ENCODE measurements at regions not wholly inside any gene's neighbourhood (a gene's known extent, or its start where the extent isn't known, plus 50 kb on each side); places are given as distances from the start of the nearest gene placed in this dataset.

GRCh38 chr14:71658261-71658860, 273.9 kb upstream of the RGS6 start:
- DNase-seq = no peak

DNA sequence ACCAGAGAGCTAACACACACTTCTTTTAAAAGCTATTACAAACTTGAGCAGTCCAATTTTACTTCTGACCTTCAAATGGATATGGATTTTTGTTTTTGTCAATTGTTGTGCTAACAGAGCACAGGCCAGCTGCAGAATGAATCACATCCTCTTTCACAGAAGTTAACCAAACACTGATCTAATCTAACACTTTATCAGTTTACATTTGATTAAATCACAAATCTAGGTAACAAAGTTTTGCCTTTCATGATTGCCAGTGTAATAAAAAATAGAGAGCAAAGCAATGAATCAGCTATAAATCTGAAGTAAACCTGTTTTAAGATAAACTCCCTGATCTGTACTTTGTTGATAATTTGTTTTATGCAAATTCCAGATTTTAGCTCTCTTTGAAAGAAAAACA, 273.1 kb upstream of the RGS6 start:
- no peak for DNase-seq

DNA sequence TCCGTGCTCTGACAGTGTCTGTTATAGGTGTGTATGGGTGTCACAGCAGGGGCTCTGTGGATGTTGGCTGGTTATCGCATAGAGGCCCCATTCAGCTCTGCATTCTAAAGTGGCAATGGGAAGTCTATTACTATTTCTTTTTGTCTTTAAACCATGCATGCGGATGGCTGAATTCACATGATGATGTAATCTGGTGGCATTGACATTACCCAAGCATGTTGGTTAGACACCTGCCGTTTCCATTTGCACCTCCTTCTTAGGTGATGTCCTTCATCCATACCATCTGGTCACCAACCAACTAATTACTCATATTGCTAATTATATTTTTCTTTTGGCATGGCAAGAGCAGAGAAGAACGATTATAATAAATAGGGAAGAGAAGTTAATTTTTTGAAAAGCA, 270.8 kb upstream of the RGS6 start:
- DNase-seq = no peak

DNA sequence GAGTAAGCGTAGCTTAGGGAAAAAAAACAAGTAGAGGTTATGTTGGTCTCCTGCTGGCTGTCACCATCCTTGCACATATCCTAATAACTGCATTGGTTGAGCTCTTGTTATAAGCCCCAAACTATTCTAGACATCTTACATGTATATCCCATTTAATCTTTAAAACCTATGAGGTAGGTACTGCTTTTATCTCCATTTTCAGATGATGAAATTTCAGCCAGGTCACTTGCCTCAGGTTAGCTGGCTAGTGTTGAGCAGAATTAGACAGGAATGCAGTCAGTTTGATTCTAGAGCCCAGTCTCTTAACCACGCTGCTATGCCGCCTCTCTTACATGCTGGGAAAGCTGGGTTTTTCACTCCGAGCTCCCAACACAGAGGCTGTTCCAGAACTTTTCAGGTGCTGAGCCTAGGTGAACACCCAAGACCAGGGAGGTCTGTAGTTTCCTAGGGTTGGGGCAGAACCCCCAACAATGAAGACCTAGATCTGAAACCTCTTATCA, 269.9 kb upstream of the RGS6 start:
- no peak for DNase-seq

DNA sequence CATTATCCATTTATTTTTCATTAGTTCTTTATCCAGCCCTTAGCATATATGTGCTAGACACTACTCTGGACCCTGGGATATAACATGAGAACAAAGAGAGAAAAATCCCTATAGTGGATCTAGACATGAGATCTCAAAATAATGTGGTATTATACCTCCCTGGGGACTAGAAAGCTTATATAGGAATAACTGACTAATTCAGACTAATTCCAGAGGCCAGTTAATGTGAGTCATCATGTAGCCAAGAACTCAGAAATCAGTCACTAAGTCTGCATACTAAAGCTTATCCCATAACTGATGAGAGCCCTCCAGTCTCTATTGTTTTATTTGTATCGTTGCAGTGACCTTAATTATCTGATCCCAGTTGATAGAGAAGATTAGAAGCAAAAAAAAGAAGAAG, 267.1 kb upstream of the RGS6 start:
- DNase-seq = no peak

DNA sequence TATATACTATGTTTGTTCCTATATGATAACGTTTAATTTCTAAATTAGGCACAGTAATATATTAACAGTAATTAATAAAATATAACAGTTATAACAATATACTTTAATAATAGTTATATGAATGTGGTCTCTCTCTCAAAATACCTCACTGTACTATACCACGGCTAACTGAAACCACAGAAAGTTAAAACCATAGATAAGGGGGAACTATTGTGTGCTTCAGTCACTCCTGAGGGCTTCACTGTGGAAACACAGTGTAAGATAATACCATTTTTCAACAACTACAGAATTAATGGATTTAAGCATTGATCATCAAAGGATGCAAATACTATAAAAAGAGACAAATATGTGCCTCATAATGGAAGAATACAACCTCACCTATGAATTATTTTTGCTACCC, 266.4 kb upstream of the RGS6 start:
- no peak for DNase-seq

GRCh38 chr14:71666571-71667145, 265.6 kb upstream of the RGS6 start:
- no peak for DNase-seq

- no peak for DNase-seq
Measured at GRCh38 chr14:71668186-71668912, 263.9 kb upstream of the RGS6 start.

- DNase-seq = no peak
Measured at GRCh38 chr14:71672596-71672995, 259.6 kb upstream of the RGS6 start.

- DNase-seq = no peak
Measured at GRCh38 chr14:71675126-71675899, 256.9 kb upstream of the RGS6 start.

GRCh38 chr14:71675900-71676287, 256.3 kb upstream of the RGS6 start:
- no peak for DNase-seq

GRCh38 chr14:71680736-71681387, 251.4 kb upstream of the RGS6 start:
- DNase-seq = no peak

DNA sequence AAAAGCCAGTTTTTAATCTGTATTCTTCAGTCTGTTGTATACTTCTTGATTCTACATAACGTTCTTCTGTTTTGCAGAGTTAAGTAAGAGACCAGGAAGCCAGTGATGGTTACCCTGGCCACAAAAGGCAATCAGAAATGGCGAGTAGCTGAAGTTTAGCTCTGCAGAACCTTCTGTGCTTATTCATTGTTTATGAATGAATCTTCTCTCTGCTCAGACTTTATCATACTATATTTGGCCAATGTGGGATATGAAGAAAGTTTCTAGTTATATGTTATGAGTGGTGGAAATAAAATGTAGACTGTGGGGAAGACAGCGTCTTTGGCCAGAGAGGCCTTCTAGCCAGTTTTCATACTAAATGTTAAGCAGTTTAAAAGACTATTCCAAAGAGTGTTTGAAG, 249.9 kb upstream of the RGS6 start:
- no peak for DNase-seq

DNA sequence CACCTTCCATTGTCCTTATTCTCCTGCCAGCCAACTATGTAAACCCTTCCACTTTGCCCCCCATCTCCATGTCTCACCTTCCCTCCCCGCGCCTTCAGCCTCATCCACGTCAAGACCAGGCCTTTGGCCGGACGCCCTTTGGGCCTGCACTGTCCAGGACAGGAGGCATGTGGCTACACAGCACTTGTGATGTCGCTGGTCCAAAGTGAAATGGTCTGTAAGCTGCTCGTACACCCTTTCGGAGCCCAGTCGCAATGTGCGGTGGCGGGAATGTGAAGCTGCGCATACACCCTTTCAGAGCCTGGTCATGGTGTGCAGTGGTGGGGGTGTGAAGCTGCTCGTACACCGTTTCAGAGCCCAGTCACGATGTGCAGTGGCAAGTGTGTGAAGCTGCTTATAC, 247.9 kb upstream of the RGS6 start:
- DNase-seq = no peak

- DNase-seq = no peak
Measured at GRCh38 chr14:71686677-71687076, 245.6 kb upstream of the RGS6 start.

DNA sequence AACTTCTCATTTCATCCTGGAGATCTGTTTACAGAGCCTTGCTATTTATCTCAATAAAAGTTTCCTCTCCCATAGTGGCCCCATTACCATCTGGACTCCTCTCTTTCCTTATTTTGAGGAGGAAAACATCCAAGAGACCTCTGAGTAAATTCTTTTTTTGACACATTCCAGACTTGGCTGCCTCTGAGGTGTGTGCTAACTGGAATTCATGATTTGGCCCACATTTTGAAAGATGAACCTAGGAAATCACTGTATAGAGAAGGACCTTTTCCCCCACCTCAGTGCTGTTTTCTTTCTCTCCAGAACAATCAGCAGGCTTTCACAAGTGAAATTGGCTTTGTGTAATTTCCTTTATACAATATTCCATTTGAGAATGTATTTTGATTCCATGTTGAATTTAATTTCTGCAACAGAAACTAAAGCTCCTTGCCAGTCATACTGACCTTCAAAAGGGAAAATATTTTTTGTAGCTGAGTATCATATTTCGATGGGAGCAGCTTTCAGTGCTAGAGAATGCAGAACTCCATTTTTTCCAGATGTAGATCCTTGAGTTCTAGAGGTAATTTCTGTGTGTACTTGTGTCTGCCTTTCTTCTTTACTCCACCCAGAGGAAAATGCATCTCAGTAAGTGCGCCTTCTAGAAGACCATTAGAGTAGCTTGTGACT, 244.9 kb upstream of the RGS6 start:
- DNase-seq = no peak

DNA sequence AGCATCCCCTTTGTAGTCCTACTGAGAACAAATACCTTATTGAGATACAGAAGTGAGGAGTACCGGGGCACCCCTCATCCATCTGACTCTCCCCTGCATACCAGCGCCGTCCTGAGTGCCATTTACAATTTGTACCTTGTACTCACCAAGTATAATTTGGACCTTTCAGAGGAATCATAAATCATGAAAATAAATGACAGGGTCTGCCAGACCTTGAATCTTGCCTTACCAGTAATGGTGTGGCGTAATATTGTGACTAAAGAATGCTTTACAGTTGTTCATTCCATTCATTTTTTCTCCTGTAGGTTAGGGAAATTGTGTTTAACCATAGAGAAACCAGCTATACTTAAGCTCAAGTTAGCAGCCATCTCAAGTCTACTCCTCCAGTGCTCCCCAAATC, 243.7 kb upstream of the RGS6 start:
- no peak for DNase-seq

DNA sequence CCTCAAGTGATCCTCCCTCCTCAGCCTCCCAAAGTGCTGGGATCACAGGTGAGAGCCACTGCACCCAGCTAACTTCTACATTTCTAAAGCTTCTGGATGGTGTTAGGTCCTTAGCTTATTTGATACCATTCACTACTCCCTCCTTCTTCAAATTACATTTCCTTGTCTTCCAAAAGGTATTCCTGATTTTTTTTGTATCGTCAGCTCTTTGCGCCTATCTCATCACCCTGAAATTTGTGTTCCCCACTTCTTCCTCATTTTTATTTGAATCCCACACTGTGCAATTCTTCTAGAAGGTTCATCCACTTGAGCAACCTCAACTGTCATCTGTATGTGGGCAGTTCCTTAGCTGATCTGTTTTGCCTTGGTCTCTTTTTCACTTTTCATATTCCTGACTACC, 241.8 kb upstream of the RGS6 start:
- no peak for DNase-seq

- DNase-seq = no peak
Measured at GRCh38 chr14:71692496-71692895, 239.7 kb upstream of the RGS6 start.

DNA sequence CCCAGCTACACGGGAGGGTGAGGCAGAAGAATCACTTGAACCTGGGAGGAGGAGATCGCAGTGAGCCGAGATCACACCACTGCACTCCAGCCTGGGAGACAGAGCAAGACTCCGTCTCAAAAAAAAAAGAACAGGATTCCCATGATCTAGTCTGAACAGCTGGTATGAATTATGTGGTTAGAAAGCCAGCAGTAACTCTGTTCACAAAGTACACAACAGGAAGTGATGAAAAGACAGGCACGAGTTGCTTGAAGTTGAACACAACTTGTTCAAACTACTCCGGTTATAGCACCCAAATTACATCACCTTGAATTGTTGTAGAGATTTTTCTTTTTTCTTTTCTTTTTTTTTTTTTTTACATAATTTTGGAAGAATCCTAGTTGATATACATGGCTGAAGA, 238.8 kb upstream of the RGS6 start:
- no peak for DNase-seq

DNA sequence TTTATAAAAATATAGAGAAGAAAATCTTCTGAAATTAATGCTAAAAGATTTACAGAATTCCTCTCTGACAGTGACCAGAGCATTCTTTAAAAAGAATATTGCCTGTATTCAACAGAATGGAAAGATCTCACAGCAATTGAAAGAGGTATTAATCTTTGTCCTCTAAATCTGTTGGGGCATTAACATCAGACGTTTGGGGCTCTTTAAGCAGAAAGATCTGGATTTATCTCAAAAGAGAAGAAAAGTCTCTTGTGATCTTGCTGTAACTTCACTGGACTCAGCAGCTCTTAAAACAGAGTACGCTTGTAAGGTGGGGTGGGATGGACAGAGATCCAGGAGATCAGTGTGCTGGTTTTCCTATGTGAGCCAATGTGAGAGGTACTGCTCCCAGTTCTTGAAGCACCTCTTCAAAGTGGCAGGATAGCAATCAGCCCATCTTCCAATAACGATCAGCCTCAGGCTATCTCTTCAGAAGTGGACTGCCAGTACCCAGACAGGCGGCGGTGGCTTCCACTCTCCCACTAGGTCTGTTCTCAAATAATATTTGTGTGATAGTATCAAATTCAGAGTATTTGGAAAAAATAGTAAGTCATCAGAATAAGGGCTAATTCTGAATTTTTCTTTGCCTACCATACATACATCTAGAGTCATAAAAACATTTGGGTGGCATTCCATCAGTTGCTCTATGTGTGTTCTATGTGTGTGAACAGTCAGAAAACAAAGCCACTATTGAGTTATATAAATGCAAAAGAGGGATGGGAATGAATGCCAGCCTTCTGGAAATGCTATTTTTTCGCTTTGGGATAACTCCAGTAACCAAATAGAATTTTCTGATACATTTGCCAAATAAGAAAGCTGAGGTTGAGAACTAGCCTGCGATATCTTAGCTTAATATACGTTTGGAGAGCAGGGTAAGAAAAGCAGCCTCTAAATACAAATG, 237.4 kb upstream of the RGS6 start:
- no peak for DNase-seq
